Smooth muscle cell (in vitro differentiated cells): ENCODE measurements at regions not wholly inside any gene's neighbourhood (a gene's known extent, or its start where the extent isn't known, plus 50 kb on each side); places are given as distances from the start of the nearest gene placed in this dataset.
A peak's percentile ranks its signal among the peaks of the same experiment; 100 is the strongest.

Source experiments
- DNase-seq: peaks from one replicate; lab custom pipeline; 2025; ENCODE audit not compliant: unreplicated experiment; lab: John Stamatoyannopoulos, UW
- H2AFZ ChIP-seq: fragments of 200-600 bp; sonication (generic); 2 replicates; pipeline ENCODE4 v1.6.0; 2016; ENCODE audit warnings: antibody characterized with exemption, low read depth, mild to moderate bottlenecking
- H3F3A ChIP-seq: fragments of 200-600 bp; sonication (generic); 2 replicates; pipeline ENCODE4 v1.6.0; 2017; ENCODE audit warnings: antibody characterized with exemption, low read depth
- H3K27ac ChIP-seq: fragments of 200-600 bp; sonication (generic); 2 replicates; pipeline ENCODE4 v1.5.1; 2016; ENCODE audit warnings: low read depth, mild to moderate bottlenecking
- H3K27me3 ChIP-seq: fragments of 200-600 bp; sonication (generic); 2 replicates; pipeline ENCODE4 v1.6.1; 2016; ENCODE audit warnings: low read depth, mild to moderate bottlenecking
- H3K36me3 ChIP-seq: fragments of 200-600 bp; sonication (generic); 2 replicates; pipeline ENCODE4 v1.5.1; 2016; ENCODE audit warnings: low read depth
- H3K4me1 ChIP-seq: fragments of 200-600 bp; sonication (generic); 2 replicates; pipeline ENCODE4 v1.5.1; 2016; ENCODE audit warnings: low read depth
- H3K4me2 ChIP-seq: fragments of 200-600 bp; sonication (generic); 2 replicates; pipeline ENCODE4 v1.6.0; 2016; ENCODE audit warnings: mild to moderate bottlenecking
- H3K4me3 ChIP-seq: fragments of 200-600 bp; sonication (generic); 2 replicates; pipeline ENCODE4 v1.5.1; 2016; ENCODE audit warnings: mild to moderate bottlenecking
- H3K79me2 ChIP-seq: fragments of 200-600 bp; sonication (generic); 2 replicates; pipeline ENCODE4 v1.6.0; 2016; ENCODE audit warnings: low read depth, mild to moderate bottlenecking
- H3K9ac ChIP-seq: fragments of 200-600 bp; sonication (generic); 2 replicates; pipeline ENCODE4 v1.6.0; 2016; ENCODE audit warnings: low read depth
- H3K9me3 ChIP-seq: fragments of 200-600 bp; sonication (generic); replicated peaks from 2 replicates; pipeline ENCODE4 v1.5.1; 2016; ENCODE audit warnings: low read depth
- H4K20me1 ChIP-seq: fragments of 200-600 bp; sonication (generic); 2 replicates; pipeline ENCODE4 v1.6.0; 2016; ENCODE audit warnings: low read depth
- CTCF ChIP-seq: fragments of 200-600 bp; sonication (generic); IDR thresholded peaks from 2 replicates; pipeline ENCODE4 v1.5.1; 2017; ENCODE audit warnings: borderline replicate concordance, mild to moderate bottlenecking, antibody characterized with exemption; ENCODE audit not compliant: insufficient read depth, poor library complexity, severe bottlenecking
- WGBS: methylation state at CpG from one replicate; pipeline ENCODE4 v1.1.7; 2016; ENCODE audit warnings: low lambda C conversion rate; 5-methylcytosine and 5-hydroxymethylcytosine counted together

- H3K27ac ChIP-seq = no peak overlapping the region
- H2AFZ ChIP-seq = no peak overlapping the region
- whole genome bisulfite sequencing = 25% methylated on average over 3 of the region's 3 CpGs
- no peaks in the 10 kb centered on the region for H3K79me2 ChIP-seq
- H3K4me1 ChIP-seq = peaks cover 5% of the 10 kb centered on the region
- no peaks in the 10 kb centered on the region for H4K20me1 ChIP-seq
- peak overlapping the region; percentile 26 for H3K4me2 ChIP-seq
- H3K9ac ChIP-seq = no peak overlapping the region
- H3F3A ChIP-seq = peaks cover 4% of the 10 kb centered on the region
- H3K9me3 ChIP-seq = no peaks in the 10 kb centered on the region
- no peak for DNase-seq
- H3K36me3 ChIP-seq = no peaks in the 10 kb centered on the region
- H3K4me3 ChIP-seq = no peak overlapping the region
- no peak for TF ChIP-seq CTCF
- H3K27me3 ChIP-seq = peaks cover 20% of the 10 kb centered on the region
These were observed 196.7 kb upstream of the TBX20 start for GRCh38 chr7:35450456-35451214.

GRCh38 chr7:35448486-35448885 is 194.6 kb upstream of the TBX20 start:
- Histone ChIP-seq H3K9ac (no peak overlapping the region), H3F3A (peaks cover 4% of the 10 kb centered on the region), H4K20me1 (no peaks in the 10 kb centered on the region), H3K79me2 (no peaks in the 10 kb centered on the region), H2AFZ (no peak overlapping the region), H3K36me3 (no peaks in the 10 kb centered on the region), H3K27me3 (peaks cover 3% of the 10 kb centered on the region), H3K4me1 (peaks cover 5% of the 10 kb centered on the region), H3K9me3 (no peaks in the 10 kb centered on the region), H3K4me3 (no peak overlapping the region), H3K4me2 (no peak overlapping the region), H3K27ac (no peak overlapping the region)
- TF ChIP-seq CTCF = no peak
- WGBS = 96% methylated on average over 4 of the region's 4 CpGs
- DNase-seq = no peak

- Histone ChIP-seq H2AFZ (no peak overlapping the region), H3K9ac (no peak overlapping the region), H3K9me3 (no peaks in the 10 kb centered on the region), H3K27ac (no peak overlapping the region), H3K4me3 (no peak overlapping the region), H3K4me1 (peaks cover 5% of the 10 kb centered on the region), H3K4me2 (no peak overlapping the region), H3K79me2 (no peaks in the 10 kb centered on the region), H3K27me3 (no peaks in the 10 kb centered on the region), H3F3A (peaks cover 4% of the 10 kb centered on the region), H4K20me1 (no peaks in the 10 kb centered on the region), H3K36me3 (no peaks in the 10 kb centered on the region)
- no peak for DNase-seq
- 64% methylated on average over 6 of the region's 6 CpGs for WGBS
- TF ChIP-seq CTCF = no peak
These were observed 192.2 kb upstream of the TBX20 start for GRCh38 chr7:35446091-35446490.
